ENCODE measurements at regions not wholly inside any gene's neighbourhood (a gene's known extent, or its start where the extent isn't known, plus 50 kb on each side); places are given as distances from the start of the nearest gene placed in this dataset.
"Not testable (repeated sequence)": the region's sequence is repeated elsewhere in the genome, so short reads cannot be mapped to it uniquely, and the experiment has no call there.

GRCh38 chr11:112662554-112662953, 298.7 kb upstream of the NCAM1 start:
- no peak for DNase-seq

GRCh38 chr11:112663947-112664634, 297.1 kb upstream of the NCAM1 start:
- DNase-seq: no peak

- no peak for DNase-seq
These were observed 295.9 kb upstream of the NCAM1 start for GRCh38 chr11:112665291-112665690.

GRCh38 chr11:112666253-112666652, 295.0 kb upstream of the NCAM1 start:
- no peak for DNase-seq

GRCh38 chr11:112670806-112671570, 290.2 kb upstream of the NCAM1 start:
- DNase-seq: no peak

GRCh38 chr11:112673401-112673800, 287.8 kb upstream of the NCAM1 start:
- not testable (repeated sequence) for DNase-seq

GRCh38 chr11:112685111-112685510, 276.1 kb upstream of the NCAM1 start:
- DNase-seq: no peak

GRCh38 chr11:112689851-112690250, 271.4 kb upstream of the NCAM1 start:
- no peak for DNase-seq

- no peak for DNase-seq
These were observed 267.4 kb upstream of the NCAM1 start for GRCh38 chr11:112693781-112694180.

GRCh38 chr11:112694245-112694644, 267.0 kb upstream of the NCAM1 start:
- no peak for DNase-seq

GRCh38 chr11:112694813-112695212, 266.4 kb upstream of the NCAM1 start:
- no peak for DNase-seq

- no peak for DNase-seq
These were observed 263.6 kb upstream of the NCAM1 start for GRCh38 chr11:112697391-112698178.

GRCh38 chr11:112705148-112705547, 256.1 kb upstream of the NCAM1 start:
- DNase-seq: no peak

GRCh38 chr11:112706863-112707262, 254.4 kb upstream of the NCAM1 start:
- no peak for DNase-seq

GRCh38 chr11:112714340-112714739, 246.9 kb upstream of the NCAM1 start:
- DNase-seq: not testable (repeated sequence)

GRCh38 chr11:112715056-112715455, 246.2 kb upstream of the NCAM1 start:
- DNase-seq: no peak

- no peak for DNase-seq
These were observed 242.7 kb upstream of the NCAM1 start for GRCh38 chr11:112718483-112718882.

- DNase-seq: no peak
These were observed 241.3 kb upstream of the NCAM1 start for GRCh38 chr11:112719736-112720525.

- DNase-seq: no peak
These were observed 239.1 kb upstream of the NCAM1 start for GRCh38 chr11:112722148-112722547.

GRCh38 chr11:112722876-112723275, 238.3 kb upstream of the NCAM1 start:
- DNase-seq: no peak

- no peak for DNase-seq
These were observed 237.3 kb upstream of the NCAM1 start for GRCh38 chr11:112723676-112724495.

- DNase-seq: no peak
These were observed 236.8 kb upstream of the NCAM1 start for GRCh38 chr11:112724496-112724790.
